ENCODE measurements at regions not wholly inside any gene's neighbourhood (a gene's known extent, or its start where the extent isn't known, plus 50 kb on each side); places are given as distances from the start of the nearest gene placed in this dataset.

GRCh38 chr11:80388536-80388935 lies 947.7 kb upstream of the TENM4 start:
- Histone ChIP-seq H3K27ac (replicated peaks) (no peak overlapping the region), H3K27me3 (ENCODE audit: insufficient read depth, poor library complexity, severe bottlenecking) (no peaks in the 10 kb centered on the region), H3K4me3 (replicated peaks; ENCODE audit: insufficient read depth, low read length) (no peak overlapping the region)
- no peak for DNase-seq (ENCODE audit: low read depth in 1 of 2, low spot score in 1 of 2)
- TF ChIP-seq POLR2AphosphoS5 (IDR thresholded peaks at IDR 0.05; ENCODE audit: low read depth) (no peak), SPI1 (IDR thresholded peaks at IDR 0.05; ENCODE audit: borderline replicate concordance, low read depth) (no peak), GABPA (IDR thresholded peaks at IDR 0.05; ENCODE audit: low read depth) (no peak)
- TF ChIP-seq, protein P1, sequence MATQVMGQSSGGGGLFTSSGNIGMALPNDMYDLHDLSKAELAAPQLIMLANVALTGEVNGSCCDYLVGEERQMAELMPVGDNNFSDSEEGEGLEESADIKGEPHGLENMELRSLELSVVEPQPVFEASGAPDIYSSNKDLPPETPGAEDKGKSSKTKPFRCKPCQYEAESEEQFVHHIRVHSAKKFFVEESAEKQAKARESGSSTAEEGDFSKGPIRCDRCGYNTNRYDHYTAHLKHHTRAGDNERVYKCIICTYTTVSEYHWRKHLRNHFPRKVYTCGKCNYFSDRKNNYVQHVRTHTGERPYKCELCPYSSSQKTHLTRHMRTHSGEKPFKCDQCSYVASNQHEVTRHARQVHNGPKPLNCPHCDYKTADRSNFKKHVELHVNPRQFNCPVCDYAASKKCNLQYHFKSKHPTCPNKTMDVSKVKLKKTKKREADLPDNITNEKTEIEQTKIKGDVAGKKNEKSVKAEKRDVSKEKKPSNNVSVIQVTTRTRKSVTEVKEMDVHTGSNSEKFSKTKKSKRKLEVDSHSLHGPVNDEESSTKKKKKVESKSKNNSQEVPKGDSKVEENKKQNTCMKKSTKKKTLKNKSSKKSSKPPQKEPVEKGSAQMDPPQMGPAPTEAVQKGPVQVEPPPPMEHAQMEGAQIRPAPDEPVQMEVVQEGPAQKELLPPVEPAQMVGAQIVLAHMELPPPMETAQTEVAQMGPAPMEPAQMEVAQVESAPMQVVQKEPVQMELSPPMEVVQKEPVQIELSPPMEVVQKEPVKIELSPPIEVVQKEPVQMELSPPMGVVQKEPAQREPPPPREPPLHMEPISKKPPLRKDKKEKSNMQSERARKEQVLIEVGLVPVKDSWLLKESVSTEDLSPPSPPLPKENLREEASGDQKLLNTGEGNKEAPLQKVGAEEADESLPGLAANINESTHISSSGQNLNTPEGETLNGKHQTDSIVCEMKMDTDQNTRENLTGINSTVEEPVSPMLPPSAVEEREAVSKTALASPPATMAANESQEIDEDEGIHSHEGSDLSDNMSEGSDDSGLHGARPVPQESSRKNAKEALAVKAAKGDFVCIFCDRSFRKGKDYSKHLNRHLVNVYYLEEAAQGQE (IDR thresholded peaks at IDR 0.05; ENCODE audit: insufficient replicate concordance, low read depth) = no peak

DNA sequence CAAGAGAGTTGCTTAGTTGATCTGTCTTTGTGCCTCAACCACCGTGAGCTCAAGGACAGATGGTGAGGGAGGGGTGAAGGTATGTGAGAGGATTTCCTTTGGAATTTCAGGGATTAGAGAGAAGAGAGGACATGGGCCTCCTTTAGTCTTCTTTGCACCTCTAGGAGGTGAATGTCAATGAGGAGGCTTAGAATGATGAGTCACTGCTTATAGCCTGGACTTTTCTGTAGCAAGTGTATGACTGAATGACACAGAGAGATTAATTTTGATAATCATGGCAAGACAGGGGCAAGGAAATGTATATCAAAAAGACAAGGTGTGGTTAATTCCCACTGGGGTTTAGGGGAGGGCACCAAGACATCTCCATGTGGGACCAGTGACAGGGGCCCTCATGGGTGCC lies 947.3 kb upstream of the TENM4 start:
- Histone ChIP-seq H3K27me3 (ENCODE audit: insufficient read depth, poor library complexity, severe bottlenecking) (no peaks in the 10 kb centered on the region), H3K27ac (replicated peaks) (no peak overlapping the region), H3K4me3 (replicated peaks; ENCODE audit: insufficient read depth, low read length) (no peak overlapping the region)
- TF ChIP-seq GABPA (IDR thresholded peaks at IDR 0.05; ENCODE audit: low read depth) = no peak
- DNase-seq (ENCODE audit: low read depth in 1 of 2, low spot score in 1 of 2) = no peak

DNA sequence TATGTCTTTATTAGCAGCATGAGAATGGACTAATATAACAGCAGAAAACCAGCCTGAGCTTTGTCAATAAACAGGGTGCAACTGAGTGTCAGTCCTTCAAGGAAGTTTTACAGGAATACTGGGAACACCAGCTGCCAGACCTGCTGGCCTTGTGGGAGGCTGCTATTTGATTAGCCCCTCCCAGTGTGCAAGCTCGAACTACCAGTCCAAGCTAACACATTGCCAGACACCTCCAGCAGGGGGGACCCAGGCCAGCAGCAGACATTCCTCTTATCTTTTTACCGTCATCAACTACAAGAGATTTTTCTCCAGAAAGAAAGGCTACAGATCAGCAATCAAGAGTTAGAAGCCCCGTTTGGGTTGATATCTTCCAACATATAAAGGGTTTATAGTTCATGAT lies 942.8 kb upstream of the TENM4 start:
- DNase-seq (ENCODE audit: low read depth in 1 of 2, low spot score in 1 of 2) = no peak
- Histone ChIP-seq H3K4me3 (replicated peaks; ENCODE audit: insufficient read depth, low read length) (no peak overlapping the region), H3K27ac (replicated peaks) (no peak overlapping the region), H3K27me3 (ENCODE audit: insufficient read depth, poor library complexity, severe bottlenecking) (no peaks in the 10 kb centered on the region)
- no peak for TF ChIP-seq GABPA (IDR thresholded peaks at IDR 0.05; ENCODE audit: low read depth)
- TF ChIP-seq, protein P1 (IDR thresholded peaks at IDR 0.05; ENCODE audit: insufficient replicate concordance, low read depth) = no peak
- TF ChIP-seq SPI1 (IDR thresholded peaks at IDR 0.05; ENCODE audit: borderline replicate concordance, low read depth) = no peak
- TF ChIP-seq CTCF (IDR thresholded peaks at IDR 0.05; ENCODE audit: insufficient read depth, low read length) = no peak
- no peak for TF ChIP-seq POLR2AphosphoS5 (IDR thresholded peaks at IDR 0.05; ENCODE audit: low read depth)

- no peak for DNase-seq (ENCODE audit: low read depth in 1 of 2, low spot score in 1 of 2)
- H3K27ac ChIP-seq (replicated peaks) = no peak overlapping the region
- H3K27me3 ChIP-seq (ENCODE audit: insufficient read depth, poor library complexity, severe bottlenecking) = no peaks in the 10 kb centered on the region
- no peak for TF ChIP-seq CTCF (IDR thresholded peaks at IDR 0.05; ENCODE audit: insufficient read depth, low read length)
- no peak for TF ChIP-seq SPI1 (IDR thresholded peaks at IDR 0.05; ENCODE audit: borderline replicate concordance, low read depth)
- TF ChIP-seq, protein P1 (IDR thresholded peaks at IDR 0.05; ENCODE audit: insufficient replicate concordance, low read depth) = no peak
- no peak for TF ChIP-seq GABPA (IDR thresholded peaks at IDR 0.05; ENCODE audit: low read depth)
- H3K4me3 ChIP-seq (replicated peaks; ENCODE audit: insufficient read depth, low read length) = no peak overlapping the region
Measured at GRCh38 chr11:80379620-80380278, 938.9 kb upstream of the TENM4 start.

Measured in HL-60 (cell line).